Activated naive CD4-positive, alpha-beta T cell treated with anti-CD3 and anti-CD28 coated beads, Interleukin-2, amount 10 ng/mL, durations not matched to agents 7 days and 5 days (primary cell): ENCODE measurements at regions not wholly inside any gene's neighbourhood (a gene's known extent, or its start where the extent isn't known, plus 50 kb on each side); places are given as distances from the start of the nearest gene placed in this dataset.
"Not testable (repeated sequence)": the region's sequence is repeated elsewhere in the genome, so short reads cannot be mapped to it uniquely, and the experiment has no call there.

Experiments
- CTCF ChIA-PET: fragments of 350-600 bp; sonication (Branson Sonifier 250); formaldehyde crosslinking; loops from one replicate; lab custom pipeline; 2021; ENCODE audit warnings: antibody characterized with exemption; lab: Charles Lee
- DNase-seq: peaks from one replicate; pipeline ENCODE4 v3.0.0-alpha.2; 2020
- H3K27ac Mint-ChIP-seq: one replicate; pipeline ENCODE4 v1.8.0; 2021; ENCODE audit warnings: mild to moderate bottlenecking, moderate library complexity, mixed read lengths
- H3K27me3 Mint-ChIP-seq: one replicate; pipeline ENCODE4 v1.8.0; 2021; ENCODE audit warnings: mild to moderate bottlenecking, mixed read lengths
- H3K36me3 Mint-ChIP-seq: one replicate; pipeline ENCODE4 v1.8.0; 2021; ENCODE audit warnings: mixed read lengths
- H3K4me1 Mint-ChIP-seq: one replicate; pipeline ENCODE4 v1.8.0; 2021; ENCODE audit warnings: mixed read lengths
- H3K4me3 Mint-ChIP-seq: one replicate; pipeline ENCODE4 v1.8.0; 2021; ENCODE audit warnings: mild to moderate bottlenecking, moderate library complexity, mixed read lengths
- H3K9me3 Mint-ChIP-seq: one replicate; pipeline ENCODE4 v1.8.0; 2021; ENCODE audit warnings: mixed read lengths

DNA sequence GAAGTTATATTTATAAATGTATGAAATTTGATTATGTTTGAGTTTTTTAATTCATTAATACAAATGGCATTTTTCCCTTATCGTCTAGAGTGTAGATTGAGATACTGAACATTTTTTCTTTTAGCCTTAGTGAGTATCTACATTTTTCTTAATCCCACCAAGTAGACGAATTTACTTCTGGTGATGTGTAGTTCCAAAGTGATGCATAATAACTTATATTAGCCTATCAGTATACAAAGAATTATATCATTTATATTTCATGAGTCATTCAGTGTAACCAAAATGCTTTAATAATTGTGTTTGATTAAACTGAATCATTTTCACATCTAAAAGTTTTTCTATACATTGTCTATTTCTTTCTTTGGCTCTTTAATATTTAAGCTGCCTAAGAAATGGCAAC lies 745.6 kb upstream of the LUZP2 start:
- no peak overlapping the region for H3K27ac Mint-ChIP-seq
- CTCF ChIA-PET, result no interaction called here
- no peaks in the 10 kb centered on the region for H3K4me1 Mint-ChIP-seq
- no peaks in the 10 kb centered on the region for H3K27me3 Mint-ChIP-seq
- H3K9me3 Mint-ChIP-seq, result peaks cover 15% of the 10 kb centered on the region
- H3K4me3 Mint-ChIP-seq, result no peak overlapping the region
- H3K36me3 Mint-ChIP-seq, result no peaks in the 10 kb centered on the region
- no peak for DNase-seq

DNA sequence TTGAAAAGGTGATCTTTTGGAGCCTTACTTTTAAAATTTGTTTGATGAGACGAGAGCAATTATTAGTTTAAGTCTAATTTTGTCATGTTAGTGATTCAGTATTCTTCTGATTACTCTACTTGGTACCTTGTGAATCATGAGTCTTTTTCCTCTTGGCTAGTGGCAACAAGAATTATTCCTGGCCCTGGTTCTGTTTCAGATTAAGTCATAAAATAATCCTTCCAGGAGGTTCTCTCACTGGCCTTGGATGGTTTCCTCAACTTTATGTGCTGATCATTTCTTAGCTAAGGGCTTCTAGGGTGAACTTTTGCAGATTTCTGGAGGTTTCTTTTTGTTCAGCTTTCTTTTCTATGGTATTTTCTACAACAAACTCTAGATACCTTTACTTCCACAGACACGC lies 741.8 kb upstream of the LUZP2 start:
- no peak for DNase-seq
- CTCF ChIA-PET, result no interaction called here
- Mint-ChIP-seq H3K36me3 (no peaks in the 10 kb centered on the region), H3K4me1 (no peaks in the 10 kb centered on the region), H3K4me3 (no peak overlapping the region), H3K27me3 (no peaks in the 10 kb centered on the region), H3K27ac (no peak overlapping the region), H3K9me3 (peaks cover 13% of the 10 kb centered on the region)

DNA sequence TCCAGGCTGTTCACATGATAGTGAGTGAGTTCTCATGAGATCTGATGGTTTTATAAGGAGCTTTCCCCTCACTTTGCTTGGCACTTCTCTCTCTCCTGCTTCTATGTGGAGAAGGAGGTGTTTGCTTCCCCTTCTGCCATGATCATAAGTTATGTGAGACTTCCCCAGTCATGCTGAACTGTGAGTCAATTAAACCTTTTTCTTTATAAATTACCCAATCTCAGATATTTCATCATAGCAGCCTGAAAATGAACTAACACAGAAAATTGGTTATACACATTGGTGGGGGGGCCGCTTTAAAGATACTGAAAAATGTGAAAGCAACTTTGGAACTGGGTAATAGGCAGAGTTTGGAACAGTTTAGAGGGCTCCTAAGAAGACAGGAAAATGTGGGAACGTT lies 741.1 kb upstream of the LUZP2 start:
- Mint-ChIP-seq H3K9me3 (peaks cover 13% of the 10 kb centered on the region), H3K27me3 (no peaks in the 10 kb centered on the region), H3K4me3 (no peak overlapping the region), H3K36me3 (no peaks in the 10 kb centered on the region), H3K27ac (no peak overlapping the region), H3K4me1 (no peaks in the 10 kb centered on the region)
- no peak for DNase-seq
- CTCF ChIA-PET, result no interaction called here

DNA sequence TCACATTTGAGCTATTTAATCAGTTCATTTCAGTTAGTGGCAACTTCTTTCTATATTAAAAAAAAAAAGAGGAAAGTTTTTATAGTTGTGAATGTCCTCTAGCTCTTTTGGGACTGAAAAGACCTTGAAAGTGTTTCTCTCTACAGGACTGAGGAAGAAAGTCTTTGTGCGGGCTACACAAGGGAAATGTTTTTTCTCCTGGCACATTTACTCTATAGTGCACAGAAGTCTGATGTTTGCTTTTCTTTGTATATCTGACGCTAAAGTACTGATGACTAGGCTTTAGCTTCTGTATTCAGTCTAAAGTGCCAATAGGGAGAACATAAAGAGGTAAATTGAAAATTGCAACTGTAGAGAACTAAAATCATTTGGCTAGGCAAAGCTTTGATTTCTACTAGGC lies 737.4 kb upstream of the LUZP2 start:
- H3K4me1 Mint-ChIP-seq, result no peaks in the 10 kb centered on the region
- H3K4me3 Mint-ChIP-seq, result no peak overlapping the region

DNA sequence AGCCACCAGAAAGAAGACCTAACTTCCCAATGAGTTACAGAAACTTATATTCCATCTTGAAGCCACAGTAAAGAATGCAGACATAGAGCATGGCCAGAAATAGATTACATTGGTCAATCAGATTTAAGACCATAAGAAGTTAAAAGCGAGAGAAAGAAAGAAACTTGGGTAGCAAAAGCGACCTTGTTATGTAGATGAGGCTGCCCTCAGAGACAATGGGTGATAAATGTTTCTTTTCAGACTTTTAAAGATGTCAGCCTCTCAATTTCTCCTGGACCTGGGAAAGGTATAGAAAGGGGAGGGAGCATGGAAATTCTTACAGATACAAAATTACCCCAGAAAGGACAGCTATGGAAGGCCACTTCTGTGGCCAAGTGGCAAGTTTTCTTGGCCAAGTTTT lies 732.6 kb upstream of the LUZP2 start:
- peaks cover 7% of the 10 kb centered on the region for H3K9me3 Mint-ChIP-seq
- H3K4me1 Mint-ChIP-seq, result no peaks in the 10 kb centered on the region
- no peak for DNase-seq
- H3K27ac Mint-ChIP-seq, result no peak overlapping the region
- H3K4me3 Mint-ChIP-seq, result no peak overlapping the region
- no peaks in the 10 kb centered on the region for H3K36me3 Mint-ChIP-seq
- CTCF ChIA-PET, result no interaction called here
- H3K27me3 Mint-ChIP-seq, result no peaks in the 10 kb centered on the region

More for the DNA sequence above, 737.4 kb upstream of the LUZP2 start:
- Mint-ChIP-seq H3K9me3 (peaks cover 14% of the 10 kb centered on the region), H3K36me3 (no peaks in the 10 kb centered on the region), H3K27me3 (no peaks in the 10 kb centered on the region), H3K27ac (no peak overlapping the region)
- DNase-seq, result no peak
- CTCF ChIA-PET, result no interaction called here

DNA sequence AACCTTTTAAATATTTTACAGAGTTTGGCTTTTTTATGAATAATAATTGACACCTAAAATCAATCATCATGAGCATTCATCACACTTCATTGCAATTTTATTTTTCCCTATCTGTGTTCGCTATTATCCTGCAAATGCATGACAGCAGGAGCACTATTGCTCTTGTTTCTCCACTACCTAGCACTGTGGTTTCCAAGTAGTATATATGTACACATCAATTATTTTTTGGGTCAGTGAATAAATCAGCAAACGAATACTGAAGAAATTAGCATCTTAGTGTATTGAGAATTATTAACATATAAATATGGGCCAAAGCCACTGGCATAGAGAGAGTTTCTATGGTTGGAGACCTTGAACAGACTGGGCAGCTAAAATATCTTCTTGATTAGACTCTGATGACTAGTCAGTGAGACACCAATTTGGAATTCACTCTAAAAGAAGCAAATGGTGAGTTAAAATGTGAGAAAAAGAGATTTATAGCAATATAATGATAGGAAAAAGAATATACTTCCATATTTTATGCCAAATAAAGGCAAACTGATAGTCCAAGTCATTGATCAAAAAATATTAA lies 731.1 kb upstream of the LUZP2 start:
- H3K4me1 Mint-ChIP-seq, result no peaks in the 10 kb centered on the region
- peaks cover 8% of the 10 kb centered on the region for H3K9me3 Mint-ChIP-seq
- DNase-seq, result no peak
- H3K27me3 Mint-ChIP-seq, result no peaks in the 10 kb centered on the region
- H3K27ac Mint-ChIP-seq, result no peak overlapping the region
- CTCF ChIA-PET, result no interaction called here
- no peaks in the 10 kb centered on the region for H3K36me3 Mint-ChIP-seq
- no peak overlapping the region for H3K4me3 Mint-ChIP-seq

DNA sequence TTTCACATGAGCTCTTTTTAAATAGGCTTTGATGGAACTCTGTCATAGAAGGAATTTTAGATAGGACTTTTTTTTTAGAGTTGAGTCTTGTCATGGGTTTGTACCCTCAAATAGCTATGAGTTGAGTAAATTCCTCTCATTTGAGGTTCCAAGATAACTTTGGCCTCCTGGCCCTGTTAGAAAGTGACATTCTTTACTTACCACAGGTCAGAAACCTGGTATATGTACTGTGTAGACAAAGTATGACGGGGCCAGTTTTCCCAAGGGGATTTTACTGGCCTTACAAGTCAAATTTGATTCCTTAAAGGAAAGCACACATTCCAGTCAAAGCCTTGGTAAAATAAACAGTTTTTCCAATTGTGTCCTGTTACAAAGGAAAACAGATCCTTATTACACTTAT lies 729.3 kb upstream of the LUZP2 start:
- no peak overlapping the region for H3K27ac Mint-ChIP-seq
- H3K4me3 Mint-ChIP-seq, result no peak overlapping the region
- peaks cover 7% of the 10 kb centered on the region for H3K9me3 Mint-ChIP-seq
- H3K27me3 Mint-ChIP-seq, result no peaks in the 10 kb centered on the region
- no peaks in the 10 kb centered on the region for H3K4me1 Mint-ChIP-seq
- H3K36me3 Mint-ChIP-seq, result no peaks in the 10 kb centered on the region
- CTCF ChIA-PET, result no interaction called here
- DNase-seq, result no peak

DNA sequence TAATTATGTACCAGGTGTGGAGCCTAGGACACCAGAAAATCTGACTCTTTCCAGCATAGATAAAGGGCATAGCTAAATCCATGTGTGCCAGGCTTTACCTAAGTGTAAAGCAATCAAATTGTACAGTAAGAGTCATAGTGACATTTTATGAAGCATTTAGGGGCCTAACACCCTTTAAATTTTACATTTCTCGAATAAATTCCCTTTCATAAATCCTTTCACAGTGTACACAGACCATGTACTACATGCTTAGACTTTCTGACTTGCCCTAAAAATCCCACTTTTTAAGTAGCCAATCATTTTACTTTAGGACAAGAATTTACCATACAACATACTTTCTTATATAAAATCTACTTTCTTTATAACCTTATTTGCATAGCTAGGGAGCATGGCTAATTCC lies 727.6 kb upstream of the LUZP2 start:
- H3K9me3 Mint-ChIP-seq, result peaks cover 7% of the 10 kb centered on the region
- no peak overlapping the region for H3K27ac Mint-ChIP-seq
- H3K36me3 Mint-ChIP-seq, result no peaks in the 10 kb centered on the region
- no peaks in the 10 kb centered on the region for H3K27me3 Mint-ChIP-seq
- no peak overlapping the region for H3K4me3 Mint-ChIP-seq
- H3K4me1 Mint-ChIP-seq, result no peaks in the 10 kb centered on the region
- CTCF ChIA-PET, result no interaction called here
- DNase-seq, result no peak

DNA sequence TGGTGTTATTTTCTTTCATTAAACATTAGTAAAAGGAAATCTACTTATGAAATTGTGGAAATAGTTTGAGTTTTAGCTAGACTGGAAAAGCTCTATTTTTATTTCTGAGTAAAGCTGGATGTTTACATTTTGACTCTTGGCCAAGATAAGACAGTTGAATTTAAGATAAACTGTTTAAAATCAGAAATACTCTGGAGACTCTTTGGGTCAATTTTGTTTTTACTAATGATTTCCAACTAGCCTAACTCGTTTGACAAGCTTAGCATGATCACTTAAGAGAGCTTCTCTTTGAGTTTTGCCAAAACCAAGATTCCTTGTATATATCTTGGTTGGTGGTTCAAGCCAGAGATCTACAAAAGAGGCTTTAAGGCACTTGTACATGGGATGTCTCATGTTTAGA lies 724.8 kb upstream of the LUZP2 start:
- CTCF ChIA-PET, result no interaction called here
- DNase-seq, result no peak
- Mint-ChIP-seq H3K4me3 (no peak overlapping the region), H3K9me3 (peaks cover 4% of the 10 kb centered on the region), H3K27me3 (no peaks in the 10 kb centered on the region), H3K4me1 (no peaks in the 10 kb centered on the region), H3K27ac (no peak overlapping the region), H3K36me3 (no peaks in the 10 kb centered on the region)

DNA sequence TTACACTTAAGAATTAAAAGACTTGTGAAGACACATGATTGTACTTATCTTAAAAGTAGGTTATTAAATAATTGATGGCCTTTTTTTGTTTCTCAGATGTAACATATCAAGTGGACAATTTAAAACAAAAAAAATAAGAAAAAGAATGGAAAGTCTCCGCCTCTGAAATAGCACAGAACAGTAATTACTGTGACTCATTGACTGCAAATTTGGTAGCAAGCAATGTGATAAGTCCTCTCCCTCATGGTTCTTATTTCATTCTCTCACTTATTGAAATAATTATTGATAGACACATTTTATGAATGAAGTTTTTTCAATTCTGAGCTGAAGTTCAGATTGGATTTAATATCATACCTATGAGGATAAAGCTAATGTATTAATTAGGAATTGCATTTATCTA lies 717.9 kb upstream of the LUZP2 start:
- H3K4me1 Mint-ChIP-seq, result no peaks in the 10 kb centered on the region
- no peaks in the 10 kb centered on the region for H3K36me3 Mint-ChIP-seq
- CTCF ChIA-PET, result no interaction called here
- no peak for DNase-seq
- H3K27ac Mint-ChIP-seq, result no peak overlapping the region
- H3K27me3 Mint-ChIP-seq, result no peaks in the 10 kb centered on the region
- no peak overlapping the region for H3K4me3 Mint-ChIP-seq
- peaks cover 1% of the 10 kb centered on the region for H3K9me3 Mint-ChIP-seq

DNA sequence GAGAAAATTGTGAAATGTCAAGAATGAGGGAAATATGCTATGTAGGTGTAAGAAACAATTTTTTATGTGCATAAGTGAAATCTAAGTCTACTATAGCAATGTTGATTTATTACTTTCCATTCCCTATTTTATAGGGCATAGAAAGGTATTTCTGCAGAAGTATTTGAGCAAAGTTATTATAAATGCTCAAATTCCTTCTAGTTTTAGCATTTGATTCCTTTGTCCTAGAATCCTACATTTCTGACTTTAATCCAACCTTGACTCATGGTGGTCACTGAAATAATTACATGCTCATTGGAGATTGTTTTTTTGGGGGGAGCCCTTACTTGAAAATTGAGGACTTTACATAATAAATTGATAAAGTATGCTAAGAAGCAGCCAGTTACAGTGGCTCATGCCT lies 716.6 kb upstream of the LUZP2 start:
- Mint-ChIP-seq H3K4me3 (no peak overlapping the region), H3K4me1 (no peaks in the 10 kb centered on the region), H3K27ac (no peak overlapping the region), H3K36me3 (no peaks in the 10 kb centered on the region), H3K9me3 (peaks cover 6% of the 10 kb centered on the region), H3K27me3 (no peaks in the 10 kb centered on the region)
- no peak for DNase-seq
- CTCF ChIA-PET, result no interaction called here

DNA sequence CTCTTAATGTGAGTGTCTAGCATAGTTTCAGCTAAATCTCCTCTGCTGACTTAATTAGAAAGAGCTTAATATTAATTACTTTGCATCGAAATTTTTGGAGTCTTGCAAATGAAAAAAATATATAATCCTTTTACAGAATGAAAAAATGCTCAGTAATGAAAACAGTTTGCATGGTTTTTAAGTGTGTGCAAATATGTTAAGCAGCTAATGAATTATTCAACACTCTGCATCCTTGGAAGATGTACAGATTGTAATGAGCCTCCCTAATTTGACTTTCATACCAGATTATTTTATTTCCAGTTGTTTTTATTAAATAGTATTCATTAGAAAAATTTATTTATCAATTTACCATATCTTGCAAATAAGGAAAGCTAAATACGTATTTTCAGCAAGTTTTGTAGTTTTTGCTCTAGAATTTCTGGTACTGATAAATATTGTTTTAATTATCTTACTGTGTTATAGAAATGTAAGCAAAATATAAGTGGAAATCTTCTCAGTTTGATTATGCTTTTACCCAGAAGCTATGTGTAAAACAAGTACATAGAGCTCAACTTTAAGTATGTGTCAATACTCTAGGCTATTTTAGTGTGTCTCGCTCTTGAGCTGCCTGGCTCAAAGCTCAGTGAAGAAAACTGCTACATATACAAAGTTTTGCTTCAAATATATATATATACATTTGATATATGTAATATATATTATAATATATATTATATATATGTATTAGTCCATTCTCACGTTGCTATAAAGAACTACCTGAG lies 714.9 kb upstream of the LUZP2 start:
- H3K4me3 Mint-ChIP-seq, result no peak overlapping the region
- H3K36me3 Mint-ChIP-seq, result no peaks in the 10 kb centered on the region
- peaks cover 6% of the 10 kb centered on the region for H3K9me3 Mint-ChIP-seq
- CTCF ChIA-PET, result no interaction called here
- no peak for DNase-seq
- H3K4me1 Mint-ChIP-seq, result no peaks in the 10 kb centered on the region
- H3K27ac Mint-ChIP-seq, result no peak overlapping the region
- no peaks in the 10 kb centered on the region for H3K27me3 Mint-ChIP-seq

DNA sequence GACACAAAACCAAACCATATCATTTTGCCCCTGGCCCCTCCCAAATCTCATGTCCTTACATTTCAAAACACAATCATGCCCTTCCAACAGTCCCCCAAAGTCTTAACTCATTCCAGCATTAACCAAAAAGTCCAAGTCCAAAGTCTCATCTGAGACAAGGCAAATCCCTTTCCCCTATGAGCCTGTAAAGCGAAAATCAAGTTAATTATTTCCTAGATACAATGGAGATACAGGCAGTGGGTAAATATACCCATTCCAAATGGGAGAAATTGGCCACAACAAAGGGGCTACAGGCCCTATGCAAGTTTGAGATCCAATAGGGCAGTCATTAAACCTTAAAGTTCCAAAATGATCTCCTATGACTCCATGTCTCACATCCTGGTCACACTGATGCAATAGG lies 709.9 kb upstream of the LUZP2 start:
- H3K27me3 Mint-ChIP-seq, DNase-seq, CTCF ChIA-PET, H3K36me3 Mint-ChIP-seq, H3K4me1 Mint-ChIP-seq, H3K4me3 Mint-ChIP-seq, H3K27ac Mint-ChIP-seq: not testable (repeated sequence)
- peaks cover 14% of the 10 kb centered on the region for H3K9me3 Mint-ChIP-seq

DNA sequence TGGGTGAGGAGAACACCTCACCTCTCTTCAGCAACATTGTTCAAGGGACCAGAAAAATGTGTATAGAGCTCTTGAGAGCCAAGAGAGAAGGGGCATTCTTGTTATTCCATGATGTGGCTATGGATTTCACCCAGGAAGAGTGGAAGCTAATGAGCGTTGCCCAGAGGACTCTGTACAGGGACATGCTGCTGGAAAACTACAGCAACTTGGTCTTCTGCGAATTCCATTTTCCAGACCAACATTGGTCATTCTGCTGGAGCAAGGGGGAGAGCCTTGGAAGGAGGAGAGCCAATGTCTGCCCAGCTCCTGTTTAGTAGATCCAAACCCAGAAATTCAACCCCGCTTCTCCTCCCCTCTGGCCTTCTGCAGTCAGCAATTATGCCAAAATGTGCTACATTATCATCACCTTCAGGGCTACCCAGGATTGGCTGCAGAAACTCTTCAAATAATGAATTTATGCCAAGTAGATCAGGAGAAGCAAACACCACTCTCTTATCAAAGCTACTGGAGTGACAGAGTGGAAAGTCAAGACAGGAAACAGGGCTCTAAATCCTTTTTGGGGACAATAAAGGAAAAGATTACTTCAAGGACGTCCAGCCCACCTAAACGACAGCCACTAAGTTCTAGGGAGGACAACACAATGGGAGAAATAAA lies 707.5 kb upstream of the LUZP2 start:
- no peaks in the 10 kb centered on the region for H3K4me1 Mint-ChIP-seq
- no peak overlapping the region for H3K4me3 Mint-ChIP-seq
- CTCF ChIA-PET, result no interaction called here
- no peaks in the 10 kb centered on the region for H3K36me3 Mint-ChIP-seq
- H3K9me3 Mint-ChIP-seq, result peaks cover 19% of the 10 kb centered on the region
- no peak for DNase-seq
- no peaks in the 10 kb centered on the region for H3K27me3 Mint-ChIP-seq
- H3K27ac Mint-ChIP-seq, result no peak overlapping the region

DNA sequence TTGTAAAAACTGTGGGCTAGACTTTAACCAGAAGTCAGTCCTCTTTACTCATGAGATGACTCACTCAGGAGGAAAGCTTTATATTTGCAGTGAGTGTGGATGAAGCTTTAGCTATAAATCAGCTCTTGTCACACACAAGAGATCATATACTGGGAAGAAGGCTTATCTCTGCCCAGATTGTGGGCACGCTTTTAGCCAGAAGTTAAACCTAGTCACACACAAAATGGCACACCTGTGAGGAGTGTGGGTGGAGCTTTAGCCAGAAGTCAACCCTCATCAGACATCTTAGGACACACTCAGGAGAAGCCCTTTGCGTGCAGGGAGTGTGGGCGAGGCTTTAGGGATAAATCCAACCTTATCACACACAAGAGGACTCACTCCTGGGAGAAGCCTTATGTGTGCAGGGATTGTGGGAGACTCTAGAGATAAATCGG lies 706.9 kb upstream of the LUZP2 start:
- Mint-ChIP-seq H3K9me3 (peaks cover 14% of the 10 kb centered on the region), H3K4me1 (no peaks in the 10 kb centered on the region), H3K27me3 (no peaks in the 10 kb centered on the region), H3K4me3 (no peak overlapping the region), H3K27ac (no peak overlapping the region), H3K36me3 (no peaks in the 10 kb centered on the region)
- CTCF ChIA-PET, result no interaction called here
- no peak for DNase-seq
